Dermis blood vessel endothelial cell (primary cell): ENCODE measurements at regions not wholly inside any gene's neighbourhood (a gene's known extent, or its start where the extent isn't known, plus 50 kb on each side); places are given as distances from the start of the nearest gene placed in this dataset.
A peak's percentile ranks its signal among the peaks of the same experiment; 100 is the strongest.
"Not testable (repeated sequence)": the region's sequence is repeated elsewhere in the genome, so short reads cannot be mapped to it uniquely, and the experiment has no call there.

Experiments
- DNase-seq: peaks from one replicate; pipeline ENCODE4 v3.0.0; 2010

GRCh38 chr10:38209332-38209731 is 115.2 kb downstream of the ZNF37A start:
- no peak for DNase-seq

GRCh38 chr10:38209748-38210147 is 115.6 kb downstream of the ZNF37A start:
- DNase-seq, result not testable (repeated sequence)

GRCh38 chr10:38212460-38212859 is 118.3 kb downstream of the ZNF37A start:
- no peak for DNase-seq

GRCh38 chr10:38226385-38226784 is 132.2 kb downstream of the ZNF37A start:
- no peak for DNase-seq

GRCh38 chr10:38228394-38228793 is 134.3 kb downstream of the ZNF37A start:
- no peak for DNase-seq

GRCh38 chr10:38238479-38238878 is 144.3 kb downstream of the ZNF37A start:
- DNase-seq, result not testable (repeated sequence)

GRCh38 chr10:38242061-38242649 is 148.0 kb downstream of the ZNF37A start:
- not testable (repeated sequence) for DNase-seq

- not testable (repeated sequence) for DNase-seq
Measured at GRCh38 chr10:38248113-38248512, 154.0 kb downstream of the ZNF37A start.

- not testable (repeated sequence) for DNase-seq
Measured at GRCh38 chr10:38252551-38252950, 158.4 kb downstream of the ZNF37A start.

GRCh38 chr10:38267555-38267954 is 173.4 kb downstream of the ZNF37A start:
- not testable (repeated sequence) for DNase-seq

- not testable (repeated sequence) for DNase-seq
Measured at GRCh38 chr10:38271031-38271430, 176.9 kb downstream of the ZNF37A start.

GRCh38 chr10:38274879-38275278 is 180.7 kb downstream of the ZNF37A start:
- not testable (repeated sequence) for DNase-seq

GRCh38 chr10:38292560-38292959 is 198.4 kb downstream of the ZNF37A start:
- not testable (repeated sequence) for DNase-seq

GRCh38 chr10:38310111-38310510 is 216.0 kb downstream of the ZNF37A start:
- DNase-seq, result not testable (repeated sequence)

GRCh38 chr10:38315090-38315805 is 221.1 kb downstream of the ZNF37A start:
- not testable (repeated sequence) for DNase-seq

- not testable (repeated sequence) for DNase-seq
Measured at GRCh38 chr10:38321393-38321792, 227.3 kb downstream of the ZNF37A start.

- DNase-seq, result not testable (repeated sequence)
Measured at GRCh38 chr10:38330306-38330705, 236.2 kb downstream of the ZNF37A start.

GRCh38 chr10:38331106-38331505 is 237.0 kb downstream of the ZNF37A start:
- not testable (repeated sequence) for DNase-seq

- not testable (repeated sequence) for DNase-seq
Measured at GRCh38 chr10:38333699-38334098, 239.6 kb downstream of the ZNF37A start.

GRCh38 chr10:38350645-38351044 is 256.5 kb downstream of the ZNF37A start:
- DNase-seq, result not testable (repeated sequence)

- DNase-seq, result not testable (repeated sequence)
Measured at GRCh38 chr10:38354410-38354809, 260.3 kb downstream of the ZNF37A start.

- DNase-seq, result peak; percentile 63
Measured at GRCh38 chr10:38355911-38356526, 261.9 kb downstream of the ZNF37A start.

- peak; percentile 5 for DNase-seq
Measured at GRCh38 chr10:38356527-38356926, 262.4 kb downstream of the ZNF37A start.

- not testable (repeated sequence) for DNase-seq
Measured at GRCh38 chr10:38362514-38362913, 268.4 kb downstream of the ZNF37A start.
